DMS79 treated with DMSO at 0.1 percent for 48 hours (cell line): ENCODE measurements at regions not wholly inside any gene's neighbourhood (a gene's known extent, or its start where the extent isn't known, plus 50 kb on each side); places are given as distances from the start of the nearest gene placed in this dataset.

Experiments
- DNase-seq: peaks from one replicate; lab custom pipeline; 2025; lab: John Stamatoyannopoulos, UW

GRCh38 chr3:180829409-180830405 is 82.8 kb upstream of the FXR1 start:
- no peak for DNase-seq

- no peak for DNase-seq
These were observed 77.0 kb upstream of the FXR1 start for GRCh38 chr3:180835501-180835900.

- no peak for DNase-seq
These were observed 75.7 kb upstream of the FXR1 start for GRCh38 chr3:180836766-180837165.

- DNase-seq, result no peak
These were observed 57.6 kb upstream of the FXR1 start for GRCh38 chr3:180854887-180855286.

GRCh38 chr3:180855364-180855763 is 57.1 kb upstream of the FXR1 start:
- DNase-seq, result no peak

- DNase-seq, result no peak
These were observed 56.5 kb upstream of the FXR1 start for GRCh38 chr3:180855956-180856355.

- DNase-seq, result no peak
These were observed 52.2 kb upstream of the FXR1 start for GRCh38 chr3:180860180-180860858.
